ENCODE measurements at regions not wholly inside any gene's neighbourhood (a gene's known extent, or its start where the extent isn't known, plus 50 kb on each side); places are given as distances from the start of the nearest gene placed in this dataset.
"Not testable (repeated sequence)": the region's sequence is repeated elsewhere in the genome, so short reads cannot be mapped to it uniquely, and the experiment has no call there.

- not testable (repeated sequence) for H3K79me2 ChIP-seq (ENCODE audit: control insufficient read depth, insufficient read depth, low read length, poor library complexity); H3K27me3 ChIP-seq (ENCODE audit: insufficient read depth, low read length); H3K14ac ChIP-seq (ENCODE audit: low read length); H3K4me3 ChIP-seq (ENCODE audit: low read depth, low read length); H3K9me3 ChIP-seq (ENCODE audit: insufficient read depth, low read depth, low read length); H3K79me1 ChIP-seq (ENCODE audit: low read length); H2BK120ac ChIP-seq (ENCODE audit: insufficient read depth, low read length, poor library complexity); H3K36me3 ChIP-seq (ENCODE audit: control insufficient read depth in 1 of 2, insufficient read depth in 2 of 2, low read length in 2 of 2); H4K8ac ChIP-seq (ENCODE audit: low read depth, low read length); H2BK12ac ChIP-seq (ENCODE audit: low read length); H4K12ac ChIP-seq (ENCODE audit: low read depth, low read length); H3K4ac ChIP-seq (ENCODE audit: low read depth, low read length); H2AFZ ChIP-seq (ENCODE audit: insufficient read depth, low read length, poor library complexity); DNase-seq; H4K91ac ChIP-seq (ENCODE audit: low read depth, low read length); H3K27ac ChIP-seq (ENCODE audit: low read depth, low read length); H3K23ac ChIP-seq (ENCODE audit: low read length); H2AK5ac ChIP-seq (ENCODE audit: low read length); H3K4me1 ChIP-seq (ENCODE audit: control insufficient read depth in 1 of 2, insufficient read depth in 2 of 2, low read length in 2 of 2); H3K4me2 ChIP-seq (ENCODE audit: low read length); H3K9ac ChIP-seq (ENCODE audit: low read length); H3K18ac ChIP-seq (ENCODE audit: low read length); H2BK5ac ChIP-seq (ENCODE audit: low read depth, low read length, poor library complexity)
- WGBS (ENCODE audit: extremely low coverage, insufficient coverage, insufficient read length) = no CpG with 5 or more reads among the region's 10 CpGs
These were observed 129.0 kb upstream of the FAM240B start for GRCh38 chr9:38848966-38849365.

GRCh38 chr9:38840213-38840612 lies 120.3 kb upstream of the FAM240B start:
- H3K9me3 ChIP-seq (ENCODE audit: insufficient read depth, low read depth, low read length); H2AK5ac ChIP-seq (ENCODE audit: low read length); H3K36me3 ChIP-seq (ENCODE audit: control insufficient read depth in 1 of 2, insufficient read depth in 2 of 2, low read length in 2 of 2); H3K9ac ChIP-seq (ENCODE audit: low read length); H3K27me3 ChIP-seq (ENCODE audit: insufficient read depth, low read length); H3K79me1 ChIP-seq (ENCODE audit: low read length); H2BK5ac ChIP-seq (ENCODE audit: low read depth, low read length, poor library complexity); H3K27ac ChIP-seq (ENCODE audit: low read depth, low read length); H4K91ac ChIP-seq (ENCODE audit: low read depth, low read length); H2AFZ ChIP-seq (ENCODE audit: insufficient read depth, low read length, poor library complexity); H2BK120ac ChIP-seq (ENCODE audit: insufficient read depth, low read length, poor library complexity); H2BK12ac ChIP-seq (ENCODE audit: low read length); H3K18ac ChIP-seq (ENCODE audit: low read length); H3K4ac ChIP-seq (ENCODE audit: low read depth, low read length); H3K4me3 ChIP-seq (ENCODE audit: low read depth, low read length); H4K12ac ChIP-seq (ENCODE audit: low read depth, low read length); H3K4me1 ChIP-seq (ENCODE audit: control insufficient read depth in 1 of 2, insufficient read depth in 2 of 2, low read length in 2 of 2); H3K14ac ChIP-seq (ENCODE audit: low read length); H3K79me2 ChIP-seq (ENCODE audit: control insufficient read depth, insufficient read depth, low read length, poor library complexity); H3K23ac ChIP-seq (ENCODE audit: low read length); H3K4me2 ChIP-seq (ENCODE audit: low read length); H4K8ac ChIP-seq (ENCODE audit: low read depth, low read length); DNase-seq: not testable (repeated sequence)
- WGBS (ENCODE audit: extremely low coverage, insufficient coverage, insufficient read length) = no CpG with 5 or more reads among the region's 3 CpGs

GRCh38 chr9:38833706-38834105 lies 113.8 kb upstream of the FAM240B start:
- not testable (repeated sequence) for H2BK120ac ChIP-seq (ENCODE audit: insufficient read depth, low read length, poor library complexity)

GRCh38 chr9:38813855-38814254 lies 93.9 kb upstream of the FAM240B start:
- H2AK5ac ChIP-seq (ENCODE audit: low read length) = not testable (repeated sequence)
- no CpG with 5 or more reads among the region's 6 CpGs for WGBS (ENCODE audit: extremely low coverage, insufficient coverage, insufficient read length)

More at GRCh38 chr9:38833706-38834105, 113.8 kb upstream of the FAM240B start:
- H3K4me1 ChIP-seq (ENCODE audit: control insufficient read depth in 1 of 2, insufficient read depth in 2 of 2, low read length in 2 of 2); H3K36me3 ChIP-seq (ENCODE audit: control insufficient read depth in 1 of 2, insufficient read depth in 2 of 2, low read length in 2 of 2); H3K18ac ChIP-seq (ENCODE audit: low read length); H4K91ac ChIP-seq (ENCODE audit: low read depth, low read length); H3K4ac ChIP-seq (ENCODE audit: low read depth, low read length); H3K79me1 ChIP-seq (ENCODE audit: low read length); H4K8ac ChIP-seq (ENCODE audit: low read depth, low read length); H3K14ac ChIP-seq (ENCODE audit: low read length); H2BK5ac ChIP-seq (ENCODE audit: low read depth, low read length, poor library complexity); H3K27me3 ChIP-seq (ENCODE audit: insufficient read depth, low read length); H2AFZ ChIP-seq (ENCODE audit: insufficient read depth, low read length, poor library complexity); H2AK5ac ChIP-seq (ENCODE audit: low read length); H3K9ac ChIP-seq (ENCODE audit: low read length); H3K4me3 ChIP-seq (ENCODE audit: low read depth, low read length); H3K27ac ChIP-seq (ENCODE audit: low read depth, low read length); DNase-seq; H2BK12ac ChIP-seq (ENCODE audit: low read length); H3K79me2 ChIP-seq (ENCODE audit: control insufficient read depth, insufficient read depth, low read length, poor library complexity); H4K12ac ChIP-seq (ENCODE audit: low read depth, low read length); H3K4me2 ChIP-seq (ENCODE audit: low read length); H3K23ac ChIP-seq (ENCODE audit: low read length); H3K9me3 ChIP-seq (ENCODE audit: insufficient read depth, low read depth, low read length): not testable (repeated sequence)
- no CpG with 5 or more reads among the region's 3 CpGs for WGBS (ENCODE audit: extremely low coverage, insufficient coverage, insufficient read length)

More at GRCh38 chr9:38813855-38814254, 93.9 kb upstream of the FAM240B start:
- not testable (repeated sequence) for H2BK120ac ChIP-seq (ENCODE audit: insufficient read depth, low read length, poor library complexity); H2AFZ ChIP-seq (ENCODE audit: insufficient read depth, low read length, poor library complexity); H3K4me1 ChIP-seq (ENCODE audit: control insufficient read depth in 1 of 2, insufficient read depth in 2 of 2, low read length in 2 of 2); H3K27me3 ChIP-seq (ENCODE audit: insufficient read depth, low read length); H3K79me1 ChIP-seq (ENCODE audit: low read length); H3K14ac ChIP-seq (ENCODE audit: low read length); H3K27ac ChIP-seq (ENCODE audit: low read depth, low read length); H4K8ac ChIP-seq (ENCODE audit: low read depth, low read length); H4K12ac ChIP-seq (ENCODE audit: low read depth, low read length); H3K79me2 ChIP-seq (ENCODE audit: control insufficient read depth, insufficient read depth, low read length, poor library complexity); H2BK5ac ChIP-seq (ENCODE audit: low read depth, low read length, poor library complexity); H3K9me3 ChIP-seq (ENCODE audit: insufficient read depth, low read depth, low read length); H3K4me2 ChIP-seq (ENCODE audit: low read length); H3K18ac ChIP-seq (ENCODE audit: low read length); H3K4ac ChIP-seq (ENCODE audit: low read depth, low read length); H3K4me3 ChIP-seq (ENCODE audit: low read depth, low read length); H3K36me3 ChIP-seq (ENCODE audit: control insufficient read depth in 1 of 2, insufficient read depth in 2 of 2, low read length in 2 of 2); H4K91ac ChIP-seq (ENCODE audit: low read depth, low read length); H3K23ac ChIP-seq (ENCODE audit: low read length); H3K9ac ChIP-seq (ENCODE audit: low read length); H2BK12ac ChIP-seq (ENCODE audit: low read length)
- peak in 1 of 2 donors; percentile 31 for DNase-seq
